ENCODE measurements at regions not wholly inside any gene's neighbourhood (a gene's known extent, or its start where the extent isn't known, plus 50 kb on each side); places are given as distances from the start of the nearest gene placed in this dataset.

- DNase-seq (ENCODE audit: low read depth), result no peak
- no peak for TF ChIP-seq CTCF (conservative IDR thresholded peaks at IDR 0.05; ENCODE audit: low read depth, low read length)
- no peak overlapping the region for H3K4me3 ChIP-seq (ENCODE audit: low read length)
Measured at GRCh38 chr2:204445149-204445548, 100.1 kb upstream of the PARD3B start.

- no peak overlapping the region for H3K4me3 ChIP-seq (ENCODE audit: low read length)
- TF ChIP-seq CTCF (conservative IDR thresholded peaks at IDR 0.05; ENCODE audit: low read depth, low read length), result no peak
- DNase-seq (ENCODE audit: low read depth), result no peak
Measured at GRCh38 chr2:204447722-204448121, 97.6 kb upstream of the PARD3B start.

GRCh38 chr2:204449977-204450376 lies 95.3 kb upstream of the PARD3B start:
- DNase-seq (ENCODE audit: low read depth), result no peak
- TF ChIP-seq CTCF (conservative IDR thresholded peaks at IDR 0.05; ENCODE audit: low read depth, low read length), result no peak
- no peak overlapping the region for H3K4me3 ChIP-seq (ENCODE audit: low read length)

GRCh38 chr2:204451766-204452165 lies 93.5 kb upstream of the PARD3B start:
- TF ChIP-seq CTCF (conservative IDR thresholded peaks at IDR 0.05; ENCODE audit: low read depth, low read length), result no peak
- no peak for DNase-seq (ENCODE audit: low read depth)
- H3K4me3 ChIP-seq (ENCODE audit: low read length), result no peak overlapping the region

- TF ChIP-seq CTCF (conservative IDR thresholded peaks at IDR 0.05; ENCODE audit: low read depth, low read length), result no peak
- DNase-seq (ENCODE audit: low read depth), result peak; percentile 99
- H3K4me3 ChIP-seq (ENCODE audit: low read length), result no peak overlapping the region
Measured at GRCh38 chr2:204452464-204453023, 92.7 kb upstream of the PARD3B start.

- DNase-seq (ENCODE audit: low read depth), result peak; percentile 90
- TF ChIP-seq CTCF (conservative IDR thresholded peaks at IDR 0.05; ENCODE audit: low read depth, low read length), result peak; percentile 10
- no peak overlapping the region for H3K4me3 ChIP-seq (ENCODE audit: low read length)
Measured at GRCh38 chr2:204453730-204454167, 91.5 kb upstream of the PARD3B start.

GRCh38 chr2:204454672-204455380 lies 90.4 kb upstream of the PARD3B start:
- no peak for TF ChIP-seq CTCF (conservative IDR thresholded peaks at IDR 0.05; ENCODE audit: low read depth, low read length)
- DNase-seq (ENCODE audit: low read depth), result no peak
- no peak overlapping the region for H3K4me3 ChIP-seq (ENCODE audit: low read length)

All from retinal pigment epithelial cell (primary cell).